HepG2 (cell line): ENCODE measurements at regions not wholly inside any gene's neighbourhood (a gene's known extent, or its start where the extent isn't known, plus 50 kb on each side); places are given as distances from the start of the nearest gene placed in this dataset.

Experiments used
- CEBPB ChIP-seq: IDR thresholded peaks from 2 replicates; pipeline ENCODE4 v1.6.1; 2011; ENCODE audit warnings: low read depth, low read length, improper control_type of control experiment, borderline replicate concordance
- CENPT ChIP-seq: sonication (generic); formaldehyde crosslinking; IDR thresholded peaks from 2 replicates; pipeline ENCODE4 v1.8.0; 2022; ENCODE audit warnings: low read depth, mild to moderate bottlenecking, moderate library complexity, missing genetic modification reagents
- CTCF ChIP-seq: sonication (generic); formaldehyde crosslinking; IDR thresholded peaks from 2 replicates; pipeline ENCODE4 v1.5.0; 2020; ENCODE audit warnings: mild to moderate bottlenecking, missing genetic modification reagents, moderate library complexity

GRCh38 chr11:111153194-111153593 is 92.3 kb upstream of the POU2AF2 start:
- TF ChIP-seq CTCF (CRISPR knock-in tag) (no peak), CEBPB (no peak), CENPT (CRISPR knock-in tag) (no peak)
